ENCODE measurements at regions not wholly inside any gene's neighbourhood (a gene's known extent, or its start where the extent isn't known, plus 50 kb on each side); places are given as distances from the start of the nearest gene placed in this dataset.
"Not testable (repeated sequence)": the region's sequence is repeated elsewhere in the genome, so short reads cannot be mapped to it uniquely, and the experiment has no call there.

DNA sequence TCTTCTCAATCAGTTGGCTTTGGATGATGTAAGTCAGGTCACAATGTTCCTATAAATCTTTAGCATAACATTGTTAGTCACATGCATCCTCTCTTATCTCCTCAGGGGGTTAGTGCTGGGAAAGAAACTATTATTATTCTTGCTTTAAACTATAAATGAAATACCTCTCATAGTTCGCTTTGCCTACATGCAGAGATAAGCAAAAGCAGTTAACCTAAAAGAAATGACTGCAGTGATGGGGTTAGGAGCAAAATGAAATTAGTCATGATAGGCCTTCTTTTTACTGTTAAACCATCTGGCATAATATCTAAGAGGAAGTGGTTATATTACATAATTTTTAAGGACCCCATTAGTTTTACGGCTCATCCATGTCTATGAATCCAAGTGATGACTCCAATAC is 91.7 kb upstream of the IGSF10 start:
- no peak for DNase-seq

DNA sequence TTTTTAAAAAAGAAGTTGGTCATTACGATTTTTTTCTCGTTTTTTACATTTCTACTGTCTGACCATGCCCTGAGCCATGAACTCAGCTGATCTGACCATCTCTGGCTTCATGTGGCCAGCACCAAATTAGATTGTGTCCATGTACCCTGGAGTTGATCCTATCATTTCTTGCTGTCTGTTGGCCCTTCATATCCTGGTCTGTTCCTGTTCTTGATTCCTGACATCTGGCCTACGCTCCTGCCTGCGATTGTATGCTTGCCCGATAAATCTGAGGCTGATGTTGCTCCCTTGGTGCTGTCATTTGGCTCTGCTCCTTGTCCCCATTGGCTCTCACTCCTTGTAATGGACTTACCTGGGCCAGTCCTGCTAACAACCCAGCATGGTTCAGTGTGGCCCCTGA is 89.8 kb upstream of the IGSF10 start:
- no peak for DNase-seq

DNA sequence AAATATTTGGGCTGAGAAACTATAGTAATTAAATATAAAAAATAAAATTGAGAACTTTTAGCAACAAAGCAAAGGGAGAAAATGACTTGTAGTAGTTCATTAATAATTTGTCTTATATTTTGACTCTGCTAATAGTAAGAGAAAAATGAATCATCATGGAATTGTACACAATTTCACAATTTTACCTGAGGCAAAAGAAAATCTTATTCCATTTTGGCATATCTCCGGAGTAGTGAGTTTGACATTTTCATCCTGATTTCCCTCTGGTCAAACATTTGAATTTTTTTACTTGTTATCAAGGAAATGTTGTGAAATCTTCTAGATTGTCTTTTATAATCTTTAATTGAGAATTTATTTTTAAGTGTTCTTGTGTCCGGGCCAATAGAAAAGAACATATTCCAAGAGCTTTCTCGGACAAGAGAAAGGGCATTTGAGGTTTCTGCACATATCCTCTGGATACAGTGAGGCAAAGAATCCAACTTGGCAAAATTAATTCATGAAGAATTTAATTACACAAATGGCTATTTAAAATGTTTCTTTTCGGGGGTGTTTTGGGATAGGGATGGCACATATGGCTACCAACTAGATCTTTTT is 89.3 kb upstream of the IGSF10 start:
- DNase-seq: no peak

DNA sequence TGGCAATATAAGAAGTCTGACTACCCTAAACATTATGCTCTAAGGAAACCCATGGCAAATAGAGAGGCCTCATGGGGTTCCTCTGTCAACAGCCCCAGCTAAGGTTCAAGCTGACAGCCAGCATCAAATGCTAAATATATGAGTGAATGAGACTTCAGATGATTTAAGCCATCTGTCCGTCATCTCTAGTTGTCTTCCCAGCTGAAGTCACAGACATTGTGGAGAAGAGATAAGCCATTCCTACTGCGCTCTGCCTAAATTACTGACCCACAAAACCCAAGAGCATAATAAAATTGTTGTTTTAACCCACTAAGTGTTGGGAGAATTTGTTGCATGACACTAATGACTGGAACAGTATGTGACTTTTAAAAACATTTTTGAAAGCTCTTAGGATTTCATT is 87.3 kb upstream of the IGSF10 start:
- peak; percentile 29 for DNase-seq

DNA sequence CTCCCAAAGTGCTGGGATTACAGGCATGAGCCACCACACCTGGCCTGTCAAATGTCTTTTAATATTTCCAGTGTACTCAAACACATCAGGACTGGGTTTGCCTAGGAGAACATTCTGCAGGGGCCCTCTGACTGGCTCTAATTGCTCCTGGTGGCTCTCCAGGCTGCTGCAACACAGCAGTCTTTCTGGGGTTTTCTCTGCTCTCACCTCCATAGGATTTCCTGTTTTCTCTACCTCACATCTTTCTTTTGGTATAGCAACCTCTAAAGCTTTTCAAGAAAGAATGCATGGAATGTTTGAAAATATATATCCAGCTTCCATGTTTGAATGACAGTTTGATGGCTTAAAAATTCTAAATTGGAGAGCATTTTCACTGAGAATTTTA is 83.3 kb upstream of the IGSF10 start:
- DNase-seq: no peak

DNA sequence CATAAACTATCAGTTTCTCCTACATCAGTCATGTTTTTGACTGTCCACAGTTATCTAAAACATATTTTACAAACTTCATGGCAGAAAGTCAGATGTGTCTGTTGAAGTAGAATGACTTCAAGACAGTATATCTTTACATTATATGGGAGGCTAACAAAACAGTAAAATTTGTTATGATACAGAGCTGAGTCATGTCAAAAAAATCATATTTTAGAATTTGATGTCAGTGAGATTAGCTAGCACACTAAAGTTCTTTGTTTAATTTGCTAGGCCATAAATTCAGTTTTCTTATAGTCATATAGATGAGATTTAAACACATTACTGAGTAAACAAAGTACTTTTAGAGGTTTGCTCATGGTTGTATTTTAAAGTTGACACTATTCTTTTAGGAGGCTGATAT is 80.3 kb upstream of the IGSF10 start:
- no peak for DNase-seq

DNA sequence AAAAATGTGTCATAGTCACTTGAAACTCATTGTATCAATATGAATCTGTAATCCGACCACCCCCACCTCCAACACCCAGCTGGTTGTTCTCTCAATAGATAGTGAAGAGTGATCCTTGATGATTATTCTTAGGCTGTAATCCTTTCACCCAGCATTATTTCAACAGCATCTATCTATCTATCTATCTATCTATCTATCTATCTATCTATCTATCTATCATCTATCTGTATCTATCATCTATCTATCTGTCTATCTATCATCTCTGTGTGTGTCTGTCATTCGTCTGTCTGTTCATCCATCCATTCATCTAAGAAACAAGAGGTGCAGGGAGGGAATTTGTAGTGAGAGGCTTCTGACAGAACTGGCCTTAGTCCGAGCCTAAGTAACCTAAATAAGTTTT is 78.7 kb upstream of the IGSF10 start:
- DNase-seq: no peak

DNA sequence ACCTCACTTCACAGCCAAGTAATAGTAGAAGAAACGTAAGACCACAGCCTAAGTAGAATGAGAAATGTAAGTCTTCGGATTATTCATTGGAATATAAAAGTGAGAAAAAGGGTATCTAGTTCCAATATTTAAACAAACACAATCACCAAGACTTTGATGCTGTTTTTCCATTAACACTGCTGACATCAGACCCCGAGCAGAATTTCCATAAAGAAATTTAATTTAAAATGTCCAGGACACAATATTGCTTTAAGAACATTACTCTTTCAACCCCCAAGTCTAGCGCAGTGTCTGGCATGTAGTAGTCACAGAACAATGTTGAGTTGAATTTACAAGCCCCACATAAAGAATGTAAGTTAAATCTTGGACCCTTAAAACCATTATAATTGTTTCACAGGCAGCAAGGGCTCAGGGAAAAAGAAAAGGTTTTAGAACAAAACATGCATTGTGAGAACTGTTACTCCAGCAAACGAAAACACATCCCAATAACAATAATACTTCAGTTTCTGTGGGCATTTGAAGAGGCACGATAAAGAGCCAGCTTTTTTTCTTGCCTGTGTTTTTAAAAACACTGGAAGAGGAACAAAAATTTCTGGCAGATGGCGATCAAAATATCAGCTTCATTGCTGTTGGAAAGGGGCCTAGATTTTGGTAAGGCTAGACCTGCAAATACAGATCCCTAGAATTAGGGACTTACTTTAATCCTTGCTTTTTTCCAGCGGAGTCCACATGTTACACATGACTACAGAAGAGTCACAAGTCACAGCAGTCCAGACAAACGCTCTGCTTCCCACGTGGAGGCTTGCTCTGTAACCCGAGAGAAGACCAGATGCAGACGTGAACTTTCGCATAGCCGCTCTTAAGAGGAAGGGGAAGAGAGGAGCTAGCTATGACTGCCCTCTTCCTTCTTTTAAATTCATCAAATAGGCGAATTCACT is 77.9 kb upstream of the IGSF10 start:
- DNase-seq: no peak

DNA sequence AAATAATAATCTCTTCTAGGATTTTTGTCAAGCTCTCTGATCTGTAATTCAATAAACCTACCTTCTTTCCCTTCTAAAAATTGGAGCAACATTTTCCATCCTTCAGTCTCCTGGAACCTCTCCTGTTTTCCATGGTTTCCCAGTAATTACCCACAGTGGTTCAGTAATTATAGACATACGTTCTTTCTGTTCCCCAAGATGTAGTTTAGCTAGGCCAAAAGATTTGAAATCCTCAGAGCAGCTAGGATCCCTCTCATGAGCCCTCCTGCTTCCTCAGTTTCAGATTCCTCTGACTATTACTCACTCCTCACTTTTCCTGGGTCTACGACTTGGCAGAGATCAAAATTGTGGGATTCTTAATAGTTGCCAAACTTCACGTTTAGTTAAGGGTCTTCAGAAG is 76.9 kb upstream of the IGSF10 start:
- DNase-seq: no peak

DNA sequence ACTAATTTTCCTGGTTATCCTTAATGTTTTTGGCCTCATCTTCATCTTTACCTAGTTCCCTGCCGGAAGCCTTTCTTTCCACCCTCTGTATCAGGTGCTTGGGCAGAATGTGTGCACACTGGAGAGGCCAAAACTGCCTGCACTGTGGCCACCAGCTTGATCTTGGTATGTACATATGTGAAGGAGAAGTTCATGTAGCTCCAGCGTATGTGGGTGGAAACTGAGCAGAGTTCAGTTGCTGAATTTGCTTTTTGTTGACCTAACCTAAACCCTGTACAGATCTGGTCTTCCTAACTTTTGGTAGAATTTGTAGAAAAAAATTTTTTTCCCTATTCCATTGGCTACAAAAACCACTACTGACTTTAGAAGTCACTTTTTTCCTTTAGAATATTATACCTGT is 65.9 kb upstream of the IGSF10 start:
- no peak for DNase-seq

DNA sequence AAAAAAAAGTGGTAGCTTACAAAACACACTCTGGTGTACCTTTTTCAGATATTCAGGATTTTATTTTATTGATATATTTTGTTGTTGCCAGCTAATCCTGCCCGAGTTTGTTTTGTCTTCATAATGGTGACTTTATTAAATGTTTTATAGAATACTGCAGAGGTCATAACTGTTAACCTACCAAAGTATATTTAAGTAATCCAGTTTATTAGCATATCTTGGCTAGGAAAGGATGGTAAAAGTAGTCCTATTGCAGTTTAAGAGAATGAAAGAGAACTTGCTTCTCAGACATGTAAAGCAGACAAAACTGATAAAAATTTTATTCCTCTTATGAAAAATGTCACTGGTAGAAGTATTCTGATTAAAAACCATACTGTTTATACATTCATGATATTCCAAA is 59.2 kb upstream of the IGSF10 start:
- no peak for DNase-seq

DNA sequence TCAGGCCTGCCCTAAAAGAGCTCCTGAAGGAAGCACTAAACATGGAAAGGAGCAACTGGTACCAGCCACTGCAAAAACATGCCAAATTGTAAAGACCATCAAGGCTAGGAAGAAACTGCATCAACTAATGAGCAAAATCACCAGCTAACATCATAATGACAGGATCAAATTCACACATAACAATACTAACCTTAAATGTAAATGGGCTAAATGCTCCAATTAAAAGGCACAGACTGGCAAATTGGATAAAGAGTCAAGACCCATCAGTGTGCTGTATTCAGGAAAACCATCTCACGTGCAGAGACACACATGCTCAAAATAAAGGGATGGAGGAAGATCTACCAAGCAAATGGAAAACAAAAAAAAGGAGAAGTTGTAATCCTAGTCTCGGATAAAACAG is 50.6 kb upstream of the IGSF10 start:
- DNase-seq: not testable (repeated sequence)

All from NCI-H1436 (cell line).